ENCODE measurements at regions not wholly inside any gene's neighbourhood (a gene's known extent, or its start where the extent isn't known, plus 50 kb on each side); places are given as distances from the start of the nearest gene placed in this dataset.

DNA sequence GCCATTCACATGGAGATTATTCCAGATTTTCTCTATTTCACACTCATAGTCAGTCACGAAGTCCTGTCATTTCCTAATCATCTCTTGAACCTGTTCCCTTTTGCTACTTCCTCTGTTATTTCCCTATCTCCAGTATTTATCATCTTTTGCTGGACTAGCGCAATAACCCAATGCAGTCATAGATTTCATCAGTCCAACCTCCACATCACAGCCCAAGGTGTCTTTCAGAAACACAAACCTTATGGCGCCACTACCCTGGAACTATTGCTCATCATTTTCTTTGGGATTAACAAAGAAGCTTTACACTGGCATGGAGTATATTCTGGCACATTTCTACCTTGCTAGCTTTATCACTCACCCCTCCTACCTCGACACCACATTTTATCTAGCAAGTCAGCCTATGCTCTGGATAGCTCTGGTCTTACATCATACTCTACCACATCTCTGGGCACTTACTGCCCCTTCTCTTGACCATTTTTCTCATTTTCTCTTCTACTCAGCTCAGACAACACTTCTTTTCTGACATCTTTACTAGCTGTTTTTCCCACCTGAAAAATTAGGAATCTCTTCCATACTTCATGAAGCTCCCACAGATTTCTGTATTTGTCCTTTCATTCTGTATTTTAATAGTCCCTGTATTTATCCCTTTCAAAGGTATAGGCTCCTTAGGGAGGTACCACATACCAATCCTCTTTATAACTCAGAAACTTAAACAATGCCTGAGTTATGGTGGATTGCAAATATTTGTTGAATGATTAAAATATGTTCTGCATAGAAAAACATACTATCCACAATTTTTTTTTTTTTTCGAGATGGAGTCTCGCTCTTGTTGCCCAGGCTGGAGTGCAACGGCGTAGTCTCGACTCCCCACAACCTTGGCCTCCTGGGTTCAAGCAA lies 534.7 kb downstream of the KLF12 start:
- DNase-seq: no peak

DNA sequence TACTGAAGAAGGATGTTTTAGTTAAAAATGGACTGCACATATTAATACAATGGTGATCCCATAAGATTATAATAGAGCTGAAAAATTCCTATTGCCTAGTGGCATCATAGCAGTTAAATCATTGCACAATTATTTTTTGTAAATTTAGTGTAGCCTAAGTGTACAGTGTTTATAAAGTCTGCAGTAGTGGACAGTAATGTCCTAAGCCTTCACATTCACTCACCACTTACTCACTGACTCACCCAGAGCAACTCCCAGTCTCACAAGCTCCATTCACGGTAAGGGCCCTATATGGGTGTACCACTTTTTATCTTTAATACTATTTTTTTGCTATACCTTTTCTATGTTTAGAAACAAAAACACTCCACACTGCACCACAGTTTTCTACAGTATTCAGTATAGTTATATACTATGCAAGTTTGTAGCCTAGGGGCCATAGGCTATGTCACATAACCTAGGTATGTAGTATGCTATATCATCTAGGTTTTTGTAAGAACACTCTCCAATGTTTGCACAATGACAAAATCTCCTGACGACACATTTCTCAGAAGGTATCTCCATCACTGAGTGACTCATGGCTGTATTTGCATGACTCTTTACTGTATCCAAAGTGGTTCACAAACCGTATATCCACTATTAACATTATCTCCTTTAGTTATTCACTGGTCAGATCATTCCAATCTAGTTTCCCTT lies 536.0 kb downstream of the KLF12 start:
- no peak for DNase-seq

DNA sequence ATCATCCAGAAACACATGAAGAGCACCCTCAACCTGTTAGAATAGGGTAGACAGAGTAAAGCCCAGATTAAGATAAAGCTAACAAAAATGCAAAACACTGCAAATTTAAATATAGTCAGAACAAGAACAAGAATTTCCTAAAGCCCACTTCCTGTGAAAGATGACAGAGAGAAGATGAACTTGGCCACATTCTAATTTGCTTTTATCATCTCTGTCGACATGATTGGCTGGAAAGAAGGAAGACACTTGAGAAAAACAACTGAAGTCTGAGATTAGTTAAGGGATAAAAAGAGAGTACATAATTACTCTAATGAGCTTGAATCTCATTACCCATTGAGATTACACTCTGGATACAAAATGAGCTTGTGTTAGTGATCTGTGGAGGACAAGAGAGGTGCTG lies 537.6 kb downstream of the KLF5 start:
- DNase-seq: no peak

DNA sequence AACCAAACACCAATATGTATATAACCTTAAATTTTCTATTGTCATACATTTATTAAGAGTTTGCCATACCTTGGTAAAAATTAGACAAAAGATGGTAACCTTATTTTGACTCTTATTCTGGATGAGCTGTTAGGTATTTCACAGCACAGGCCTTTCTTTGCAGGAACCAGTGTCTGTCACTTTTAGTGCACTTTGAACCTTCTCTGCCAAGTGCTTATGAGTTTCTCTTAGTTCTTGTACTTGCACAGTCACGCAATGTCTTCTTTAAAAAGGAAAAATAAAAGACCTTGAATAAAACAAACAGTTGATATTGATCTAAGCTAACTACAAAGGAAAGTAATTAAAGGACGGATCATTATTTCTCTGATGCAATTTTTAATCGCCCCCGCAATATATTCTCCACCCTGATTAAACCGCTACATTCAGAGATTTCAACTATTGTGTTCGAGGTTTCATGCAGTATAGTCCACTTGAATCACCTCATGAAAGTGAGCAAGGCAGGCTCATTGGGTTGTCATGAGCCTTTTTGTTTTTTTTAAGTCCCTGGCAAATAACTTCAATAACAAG lies 534.5 kb downstream of the KLF5 start:
- no peak for DNase-seq

DNA sequence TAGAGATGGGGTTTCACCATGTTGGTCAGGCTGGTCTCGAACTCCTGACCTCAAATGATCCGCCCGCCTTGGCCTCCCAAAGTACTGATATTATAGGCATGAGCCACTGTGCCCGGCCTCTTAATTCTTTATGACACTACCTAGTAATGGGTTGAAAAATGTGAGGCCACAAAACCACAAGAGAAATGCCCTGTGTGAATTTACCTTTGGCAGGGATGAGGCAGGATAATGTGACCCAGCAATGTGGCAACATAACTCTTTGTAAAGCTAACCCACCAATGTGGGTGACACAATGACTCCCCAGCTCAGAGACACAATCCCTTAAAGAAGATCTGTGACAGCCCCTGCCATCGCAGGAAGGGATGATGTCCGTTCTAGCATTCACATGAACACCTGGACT lies 533.1 kb downstream of the KLF5 start:
- DNase-seq: no peak

DNA sequence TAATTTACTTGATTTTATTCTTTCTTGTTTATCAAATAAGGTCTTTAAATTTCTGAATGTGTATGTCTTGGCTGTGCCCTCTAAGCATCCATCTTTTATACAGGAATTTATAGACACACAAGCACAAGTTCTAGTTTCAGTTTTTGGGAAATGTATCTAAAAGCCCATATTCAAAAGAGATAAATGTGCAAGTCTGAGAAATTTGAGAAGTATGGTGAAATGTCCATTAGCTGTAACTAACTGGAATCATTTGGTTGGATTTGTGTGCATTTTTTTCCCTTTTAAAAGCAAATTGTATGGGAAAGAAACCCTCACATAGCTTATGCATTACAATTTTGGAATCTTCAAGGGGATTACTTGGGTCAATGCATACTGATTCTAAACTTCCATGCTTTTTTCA lies 532.0 kb downstream of the KLF5 start:
- DNase-seq: no peak

DNA sequence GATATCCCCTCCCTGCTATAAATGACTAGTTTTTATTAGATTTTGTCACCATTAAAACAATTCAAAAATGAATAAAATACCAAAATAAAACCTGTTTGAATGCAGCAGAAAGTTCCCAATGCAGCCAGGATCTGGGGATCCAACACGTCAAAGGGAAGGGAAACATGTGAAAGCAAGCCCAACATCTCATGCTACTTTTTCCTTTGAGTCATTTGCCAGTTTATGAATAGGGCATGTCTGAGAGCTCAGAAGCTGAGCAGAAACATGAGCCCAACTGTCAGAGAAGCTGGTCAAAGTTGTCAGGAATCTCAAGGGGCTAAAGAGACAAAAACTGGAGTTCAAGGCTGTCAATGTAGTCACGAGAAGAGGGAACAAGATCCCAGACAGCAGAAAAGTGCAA lies 526.4 kb downstream of the KLF5 start:
- no peak for DNase-seq

DNA sequence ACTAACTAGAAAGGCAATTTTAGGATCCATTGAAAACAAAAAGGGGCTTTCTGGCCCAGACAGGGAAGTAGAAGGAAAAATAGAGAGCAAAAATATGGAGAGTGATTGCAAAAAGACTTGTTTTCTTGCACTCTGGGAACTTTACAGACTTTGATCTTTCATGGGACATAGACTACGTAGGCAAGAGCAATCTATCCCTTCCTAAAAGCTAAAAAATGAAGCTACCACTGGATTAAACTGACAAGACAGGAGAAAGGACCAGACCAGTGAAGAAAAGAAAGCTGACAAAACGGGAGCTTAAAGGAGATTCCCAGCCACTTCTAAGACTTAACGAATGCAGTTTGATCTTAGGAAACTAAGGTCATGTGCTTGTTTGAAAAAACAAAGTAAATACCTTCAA lies 524.5 kb downstream of the KLF5 start:
- no peak for DNase-seq

DNA sequence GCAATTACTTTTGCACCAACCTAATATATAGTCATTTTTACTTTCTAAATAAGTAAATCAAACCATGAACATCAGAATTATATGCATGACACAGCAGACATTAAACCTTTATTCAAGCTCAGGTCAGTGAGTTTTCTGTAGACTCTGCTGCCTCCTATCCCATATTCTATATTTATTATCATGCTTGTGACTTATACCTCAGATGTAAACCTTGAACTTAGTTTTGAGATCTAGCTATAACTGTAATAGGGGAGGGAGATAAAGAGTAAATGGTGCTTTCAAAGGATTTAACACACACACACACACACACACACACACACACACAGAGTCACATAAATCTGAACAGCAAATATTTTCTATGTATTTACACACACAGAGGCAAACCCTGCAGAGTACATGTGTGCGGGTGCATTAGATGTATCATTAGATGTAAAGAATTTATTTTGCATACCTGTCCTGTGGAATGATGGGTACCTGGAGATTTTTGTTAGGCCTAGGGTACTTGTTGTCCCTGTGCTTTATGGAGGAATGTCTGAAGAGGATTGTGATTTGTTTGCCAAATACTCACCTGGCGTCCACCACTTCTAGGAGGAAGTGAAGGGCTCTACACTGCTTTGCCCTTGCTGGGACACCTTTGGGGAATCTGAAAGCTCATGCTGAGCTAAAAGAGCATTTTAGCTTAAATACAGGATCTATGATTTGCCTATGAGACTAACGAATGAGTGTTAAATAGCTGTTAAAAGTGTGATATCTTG lies 521.9 kb downstream of the KLF5 start:
- DNase-seq: no peak

DNA sequence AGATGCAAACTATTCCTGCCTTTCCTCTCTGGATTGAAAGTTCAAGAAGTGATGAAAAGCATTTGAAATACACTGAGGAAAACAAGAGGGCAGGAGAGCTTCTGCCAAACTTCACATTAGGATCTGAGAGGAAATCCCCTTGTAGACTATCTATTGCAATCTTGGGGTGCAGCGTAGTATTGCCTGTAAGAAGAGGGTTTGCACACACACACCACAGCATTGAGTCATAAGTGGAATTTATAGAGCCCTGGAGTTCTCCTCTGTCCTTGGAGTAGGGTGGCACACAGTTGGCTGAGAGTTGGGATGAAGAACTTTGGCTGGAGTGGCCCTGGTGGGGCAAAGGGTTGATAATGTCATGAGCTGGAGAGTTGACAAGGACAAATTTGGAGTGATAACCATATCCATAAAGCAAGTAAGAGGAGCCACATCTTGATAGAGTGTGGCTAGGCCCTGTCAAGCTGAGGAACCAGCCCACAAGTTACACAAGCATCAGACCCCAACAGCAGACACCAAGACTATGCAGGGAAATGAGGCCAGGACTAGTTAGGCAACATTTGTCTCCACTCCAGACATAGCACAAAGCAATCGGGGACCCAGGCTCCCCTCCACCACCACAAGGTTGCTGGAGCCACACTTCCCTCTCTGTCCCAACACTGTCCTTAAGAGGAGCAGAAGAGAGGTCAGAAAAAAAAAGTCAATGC lies 520.9 kb downstream of the KLF5 start:
- DNase-seq: no peak

DNA sequence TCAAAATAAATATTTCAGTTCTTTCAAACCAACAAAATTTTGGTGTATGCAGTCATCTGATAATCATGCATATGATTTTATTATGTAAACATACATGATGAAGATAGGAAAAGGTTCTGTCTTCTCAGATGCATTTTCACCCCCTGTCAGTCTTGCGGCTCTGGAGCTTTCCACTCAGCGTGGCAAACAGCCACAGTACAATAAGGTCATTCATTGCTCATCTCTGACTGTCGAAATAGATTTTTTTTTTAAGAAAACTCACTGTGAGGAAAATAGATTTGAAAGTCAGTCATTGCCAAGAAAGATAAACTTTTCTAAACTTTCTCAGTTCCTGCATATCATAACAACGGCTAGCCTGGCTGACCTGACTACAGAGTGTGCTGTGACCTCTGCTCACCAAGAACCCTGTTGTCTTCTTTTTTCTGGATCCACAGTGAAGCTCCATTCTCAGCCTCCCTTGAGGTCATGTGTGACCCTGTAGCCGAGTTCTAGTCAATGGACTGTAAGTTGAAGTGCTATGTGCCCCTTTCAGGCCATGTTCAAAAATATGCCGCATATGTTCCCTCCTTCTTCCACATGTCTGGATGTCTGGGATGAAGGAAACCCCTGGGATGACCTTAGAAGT lies 519.6 kb downstream of the KLF5 start:
- no peak for DNase-seq

DNA sequence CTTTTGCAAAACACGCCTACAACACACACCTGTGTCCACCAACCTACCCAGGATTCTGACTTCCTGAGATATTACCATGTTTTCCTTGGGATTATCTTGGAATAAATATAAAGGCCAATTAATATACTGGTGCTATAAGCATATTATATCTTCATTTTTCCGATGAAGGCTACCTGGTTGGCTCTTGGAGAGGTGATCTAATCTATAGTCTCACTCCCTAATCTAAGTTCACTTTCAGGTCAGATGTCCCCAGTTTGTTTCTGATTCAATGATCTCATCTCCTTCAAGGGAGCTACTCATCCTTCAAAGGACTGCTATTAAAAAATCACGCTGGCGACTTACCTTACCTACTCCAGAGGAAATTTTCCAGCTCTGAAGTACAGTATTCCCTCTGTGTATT lies 517.5 kb downstream of the KLF5 start:
- no peak for DNase-seq

DNA sequence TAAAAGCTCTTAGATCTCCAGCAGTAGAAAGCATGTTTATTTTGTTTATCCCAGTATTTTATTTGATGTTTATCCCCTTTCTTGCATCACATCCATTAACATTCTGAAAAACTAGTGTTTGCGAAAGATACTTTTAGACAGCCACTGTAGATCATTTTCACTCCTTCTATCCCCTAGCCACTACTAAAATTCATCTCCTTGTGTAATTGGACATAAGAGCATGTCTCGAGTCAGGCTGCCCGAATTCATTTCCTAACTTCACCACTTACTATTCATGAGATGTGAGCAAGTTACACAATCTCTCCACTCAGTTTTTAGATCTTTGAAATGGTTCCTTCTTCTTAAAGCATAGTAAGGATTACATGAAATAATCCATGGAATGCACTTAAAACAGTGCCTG lies 514.0 kb downstream of the KLF5 start:
- DNase-seq: no peak

DNA sequence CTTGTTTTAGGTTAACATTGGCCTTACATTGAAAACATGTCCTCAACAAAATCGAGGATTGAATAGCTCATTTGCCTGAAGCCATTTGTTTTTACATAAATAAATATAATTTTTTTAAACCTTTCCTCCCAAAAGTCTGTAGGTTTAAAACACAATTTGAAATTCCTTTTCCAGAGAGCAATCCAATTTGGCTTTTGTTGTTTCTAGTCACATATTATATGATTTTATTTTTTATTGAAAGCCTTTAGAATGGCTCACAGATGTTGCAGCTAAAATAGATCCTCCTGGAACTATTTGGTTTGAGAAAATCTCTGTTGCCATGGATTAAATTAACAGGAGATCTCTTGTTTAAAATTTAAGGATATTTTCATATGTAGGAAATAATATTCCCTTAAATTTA lies 512.6 kb downstream of the KLF5 start:
- DNase-seq: no peak

DNA sequence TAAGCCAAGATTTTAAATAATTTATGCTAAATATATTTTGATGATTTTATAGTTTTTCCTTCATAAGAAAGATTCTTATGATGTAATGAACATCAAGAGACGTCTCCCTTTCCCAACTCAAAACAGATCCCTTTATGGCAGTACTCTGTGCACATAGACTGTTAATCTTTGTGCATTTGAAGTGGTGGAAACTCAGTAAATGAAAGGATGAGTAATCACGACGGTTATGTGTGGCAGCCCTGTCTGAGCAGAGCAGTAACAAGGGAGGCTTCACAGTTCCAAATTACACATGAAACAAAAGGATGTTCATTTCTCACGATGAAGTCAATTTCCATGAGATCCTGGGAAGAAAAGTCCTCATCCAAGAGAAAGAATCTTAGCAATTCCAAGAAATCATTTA lies 498.1 kb downstream of the KLF5 start:
- no peak for DNase-seq

DNA sequence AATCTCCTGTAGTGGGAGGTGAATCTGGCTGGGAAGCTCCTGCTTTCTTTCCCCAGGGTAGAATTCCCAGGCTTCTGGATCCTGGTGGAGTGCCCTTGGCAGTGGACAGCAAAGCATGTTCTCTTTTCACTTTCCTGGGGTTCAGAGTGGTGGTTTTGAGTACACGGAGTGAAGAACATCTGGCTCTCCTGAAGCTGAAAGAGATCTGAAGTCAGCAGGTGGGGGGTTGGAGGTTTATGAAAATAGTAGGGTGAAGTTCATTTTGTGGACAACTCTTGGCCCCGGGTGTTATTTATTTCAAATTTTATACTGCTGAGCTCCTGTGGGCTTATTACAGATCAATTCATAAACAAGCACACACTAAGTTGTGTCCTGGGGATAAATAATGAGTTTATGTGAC lies 497.3 kb downstream of the KLF5 start:
- no peak for DNase-seq

DNA sequence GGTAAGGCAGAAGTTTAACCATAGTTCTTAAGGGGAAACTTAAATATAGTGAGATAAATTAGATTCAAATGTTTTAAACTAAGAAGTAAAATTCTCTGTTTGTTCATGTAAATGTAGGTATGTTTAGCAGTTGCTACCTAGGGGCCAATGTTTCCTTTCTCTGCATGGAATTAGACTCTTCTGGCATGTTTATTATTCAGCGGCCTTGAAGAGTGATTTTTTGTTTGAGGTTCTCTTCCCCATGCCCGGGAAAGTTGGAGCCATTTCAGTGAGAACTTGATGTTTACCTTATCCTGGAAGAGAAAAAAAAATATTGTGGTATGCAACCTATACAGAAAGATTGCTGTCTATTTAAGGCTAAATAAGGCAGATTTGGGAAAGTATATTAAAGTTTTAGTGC lies 492.9 kb downstream of the KLF5 start:
- DNase-seq: no peak

DNA sequence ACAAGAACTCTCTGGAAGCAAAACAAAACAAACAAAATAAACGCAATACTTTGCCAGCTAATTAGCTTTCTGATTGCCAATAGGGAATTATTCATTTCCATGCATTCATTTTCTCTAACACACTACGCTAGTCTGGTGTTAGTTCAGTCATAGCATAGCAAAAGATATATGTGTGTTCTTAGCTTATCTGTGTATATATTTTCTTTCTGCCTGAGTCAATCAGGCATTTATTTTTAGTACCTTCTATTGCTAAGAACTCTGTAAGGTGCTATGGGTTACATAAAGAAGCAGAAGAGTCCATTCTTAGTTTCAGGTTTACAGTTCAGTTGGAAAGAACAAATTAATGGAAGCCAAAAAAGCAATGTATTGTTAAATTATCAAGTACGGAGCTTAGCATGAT lies 490.9 kb downstream of the KLF5 start:
- no peak for DNase-seq

DNA sequence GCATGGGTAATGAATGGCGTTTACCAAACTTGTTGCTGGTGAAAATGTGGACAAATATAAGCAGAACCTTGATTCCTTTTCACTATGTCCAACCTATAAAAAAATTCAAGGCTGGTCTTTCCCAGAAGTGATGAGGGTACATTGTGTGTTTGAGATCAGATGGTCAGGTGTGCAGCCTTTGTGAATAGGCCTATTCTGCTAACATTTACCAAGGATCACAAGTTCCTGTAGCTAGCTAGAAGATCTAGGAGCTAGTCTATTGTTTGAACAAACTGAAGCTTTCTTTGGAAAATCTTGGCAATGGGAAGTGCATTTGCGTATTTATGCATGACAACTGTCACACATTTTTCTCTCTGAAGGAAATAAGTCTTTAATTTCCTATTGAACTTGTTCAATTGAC lies 489.6 kb downstream of the KLF5 start:
- no peak for DNase-seq

DNA sequence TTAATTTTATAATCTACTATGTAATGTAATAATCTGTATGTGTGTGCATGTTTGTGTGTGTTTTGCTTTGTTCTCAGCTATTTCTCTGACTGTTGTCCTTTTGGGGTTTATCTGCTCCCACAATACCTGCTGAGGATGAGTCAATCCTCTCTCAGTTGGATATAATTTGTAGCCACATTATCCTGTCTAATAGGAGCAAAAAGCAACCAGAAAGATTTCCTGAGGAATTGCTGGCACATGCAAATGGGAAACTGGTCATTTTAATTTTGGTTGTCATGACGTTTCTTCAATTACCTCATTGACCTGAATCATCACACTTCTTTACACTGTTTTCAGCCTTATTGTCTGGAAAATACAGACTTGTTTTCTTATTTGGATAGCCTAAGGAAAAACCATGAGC lies 488.4 kb downstream of the KLF5 start:
- DNase-seq: no peak

DNA sequence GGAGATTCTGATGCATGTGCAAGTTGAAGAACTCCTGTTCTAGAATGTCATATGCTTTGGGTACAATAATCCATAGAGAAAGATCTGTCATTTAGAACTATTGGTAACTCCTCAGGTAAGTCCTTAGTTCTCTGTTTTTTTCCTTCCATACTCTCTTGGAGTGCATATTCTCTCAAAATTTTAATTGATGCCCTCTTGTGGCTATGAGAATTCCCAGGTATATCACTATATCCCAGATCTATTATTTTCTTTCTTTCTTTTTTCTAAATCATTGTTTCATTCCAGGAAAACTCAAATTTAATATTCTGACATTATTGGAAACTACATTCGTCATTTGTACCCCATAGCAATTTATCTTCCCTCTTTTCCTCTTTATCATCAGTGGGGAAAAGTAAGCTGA lies 485.4 kb downstream of the KLF5 start:
- no peak for DNase-seq

DNA sequence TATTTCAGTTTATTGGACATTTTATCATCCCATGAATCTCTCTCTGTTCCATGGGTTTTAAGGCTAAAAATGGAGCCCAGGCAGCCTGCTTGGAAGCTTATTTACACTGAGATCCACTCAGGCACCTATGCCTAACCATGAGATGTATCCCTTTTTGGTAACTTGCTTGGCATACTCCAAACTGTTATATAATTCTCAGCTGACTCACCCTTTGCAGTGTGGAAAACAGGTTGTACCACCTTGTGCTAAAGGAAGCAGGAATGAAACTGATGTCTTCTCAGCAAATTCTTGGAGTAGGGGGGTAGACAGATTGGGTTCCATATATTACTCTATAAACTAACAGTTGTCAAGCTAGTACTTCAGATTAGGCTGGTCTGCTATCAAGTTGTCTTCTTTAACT lies 483.6 kb downstream of the KLF5 start:
- no peak for DNase-seq

Measured in GF-D8 (cell line).